ENCODE measurements at regions not wholly inside any gene's neighbourhood (a gene's known extent, or its start where the extent isn't known, plus 50 kb on each side); places are given as distances from the start of the nearest gene placed in this dataset.

DNA sequence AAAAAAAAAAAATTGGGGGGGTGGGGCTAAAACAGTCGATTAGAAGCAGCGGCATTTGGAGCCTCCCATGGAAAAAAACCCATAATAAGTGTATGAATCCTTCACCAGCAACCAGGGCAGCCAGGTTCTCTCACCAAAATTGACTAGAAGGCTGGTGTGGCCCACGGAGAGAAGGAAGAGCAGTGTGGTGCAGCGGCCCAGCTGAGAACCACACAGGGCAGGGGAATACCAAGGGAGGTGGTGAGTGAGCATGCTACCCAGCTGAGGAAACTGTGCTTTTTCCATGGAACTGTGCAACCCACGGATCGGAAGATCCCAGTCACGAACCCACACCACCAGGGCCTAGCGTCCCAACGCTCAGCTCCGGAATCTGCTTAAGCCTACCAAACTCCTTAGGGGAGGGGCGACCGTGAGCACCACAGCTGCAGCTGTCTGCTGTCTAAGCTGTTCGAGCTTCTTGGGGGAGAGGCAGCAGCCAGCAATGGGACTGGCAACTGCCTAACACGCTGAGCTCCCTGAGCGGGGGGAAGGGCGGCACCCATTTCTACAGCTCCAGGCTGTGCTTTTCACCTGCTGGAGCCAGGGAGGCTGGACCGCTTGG, 1037.2 kb upstream of the ACVR2A start:
- TF ChIP-seq, protein P1, sequence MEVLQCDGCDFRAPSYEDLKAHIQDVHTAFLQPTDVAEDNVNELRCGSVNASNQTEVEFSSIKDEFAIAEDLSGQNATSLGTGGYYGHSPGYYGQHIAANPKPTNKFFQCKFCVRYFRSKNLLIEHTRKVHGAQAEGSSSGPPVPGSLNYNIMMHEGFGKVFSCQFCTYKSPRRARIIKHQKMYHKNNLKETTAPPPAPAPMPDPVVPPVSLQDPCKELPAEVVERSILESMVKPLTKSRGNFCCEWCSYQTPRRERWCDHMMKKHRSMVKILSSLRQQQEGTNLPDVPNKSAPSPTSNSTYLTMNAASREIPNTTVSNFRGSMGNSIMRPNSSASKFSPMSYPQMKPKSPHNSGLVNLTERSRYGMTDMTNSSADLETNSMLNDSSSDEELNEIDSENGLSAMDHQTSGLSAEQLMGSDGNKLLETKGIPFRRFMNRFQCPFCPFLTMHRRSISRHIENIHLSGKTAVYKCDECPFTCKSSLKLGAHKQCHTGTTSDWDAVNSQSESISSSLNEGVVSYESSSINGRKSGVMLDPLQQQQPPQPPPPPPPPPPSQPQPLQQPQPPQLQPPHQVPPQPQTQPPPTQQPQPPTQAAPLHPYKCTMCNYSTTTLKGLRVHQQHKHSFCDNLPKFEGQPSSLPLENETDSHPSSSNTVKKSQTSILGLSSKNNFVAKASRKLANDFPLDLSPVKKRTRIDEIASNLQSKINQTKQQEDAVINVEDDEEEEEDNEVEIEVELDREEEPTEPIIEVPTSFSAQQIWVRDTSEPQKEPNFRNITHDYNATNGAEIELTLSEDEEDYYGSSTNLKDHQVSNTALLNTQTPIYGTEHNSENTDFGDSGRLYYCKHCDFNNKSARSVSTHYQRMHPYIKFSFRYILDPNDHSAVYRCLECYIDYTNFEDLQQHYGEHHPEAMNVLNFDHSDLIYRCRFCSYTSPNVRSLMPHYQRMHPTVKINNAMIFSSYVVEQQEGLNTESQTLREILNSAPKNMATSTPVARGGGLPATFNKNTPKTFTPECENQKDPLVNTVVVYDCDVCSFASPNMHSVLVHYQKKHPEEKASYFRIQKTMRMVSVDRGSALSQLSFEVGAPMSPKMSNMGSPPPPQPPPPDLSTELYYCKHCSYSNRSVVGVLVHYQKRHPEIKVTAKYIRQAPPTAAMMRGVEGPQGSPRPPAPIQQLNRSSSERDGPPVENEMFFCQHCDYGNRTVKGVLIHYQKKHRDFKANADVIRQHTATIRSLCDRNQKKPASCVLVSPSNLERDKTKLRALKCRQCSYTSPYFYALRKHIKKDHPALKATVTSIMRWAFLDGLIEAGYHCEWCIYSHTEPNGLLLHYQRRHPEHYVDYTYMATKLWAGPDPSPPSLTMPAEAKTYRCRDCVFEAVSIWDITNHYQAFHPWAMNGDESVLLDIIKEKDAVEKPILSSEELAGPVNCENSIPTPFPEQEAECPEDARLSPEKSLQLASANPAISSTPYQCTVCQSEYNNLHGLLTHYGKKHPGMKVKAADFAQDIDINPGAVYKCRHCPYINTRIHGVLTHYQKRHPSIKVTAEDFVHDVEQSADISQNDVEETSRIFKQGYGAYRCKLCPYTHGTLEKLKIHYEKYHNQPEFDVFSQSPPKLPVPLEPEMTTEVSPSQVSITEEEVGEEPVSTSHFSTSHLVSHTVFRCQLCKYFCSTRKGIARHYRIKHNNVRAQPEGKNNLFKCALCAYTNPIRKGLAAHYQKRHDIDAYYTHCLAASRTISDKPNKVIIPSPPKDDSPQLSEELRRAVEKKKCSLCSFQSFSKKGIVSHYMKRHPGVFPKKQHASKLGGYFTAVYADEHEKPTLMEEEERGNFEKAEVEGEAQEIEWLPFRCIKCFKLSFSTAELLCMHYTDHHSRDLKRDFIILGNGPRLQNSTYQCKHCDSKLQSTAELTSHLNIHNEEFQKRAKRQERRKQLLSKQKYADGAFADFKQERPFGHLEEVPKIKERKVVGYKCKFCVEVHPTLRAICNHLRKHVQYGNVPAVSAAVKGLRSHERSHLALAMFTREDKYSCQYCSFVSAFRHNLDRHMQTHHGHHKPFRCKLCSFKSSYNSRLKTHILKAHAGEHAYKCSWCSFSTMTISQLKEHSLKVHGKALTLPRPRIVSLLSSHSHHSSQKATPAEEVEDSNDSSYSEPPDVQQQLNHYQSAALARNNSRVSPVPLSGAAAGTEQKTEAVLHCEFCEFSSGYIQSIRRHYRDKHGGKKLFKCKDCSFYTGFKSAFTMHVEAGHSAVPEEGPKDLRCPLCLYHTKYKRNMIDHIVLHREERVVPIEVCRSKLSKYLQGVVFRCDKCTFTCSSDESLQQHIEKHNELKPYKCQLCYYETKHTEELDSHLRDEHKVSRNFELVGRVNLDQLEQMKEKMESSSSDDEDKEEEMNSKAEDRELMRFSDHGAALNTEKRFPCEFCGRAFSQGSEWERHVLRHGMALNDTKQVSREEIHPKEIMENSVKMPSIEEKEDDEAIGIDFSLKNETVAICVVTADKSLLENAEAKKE (CRISPR knock-in tag; IDR thresholded peaks at IDR 0.05) = no peak
- TF ChIP-seq NANOG (IDR thresholded peaks at IDR 0.05; ENCODE audit: borderline replicate concordance) (no peak), STAT1 (IDR thresholded peaks at IDR 0.05; ENCODE audit: unreplicated experiment) (no peak), EZH2 (IDR thresholded peaks at IDR 0.05; ENCODE audit: low read depth, unreplicated experiment) (no peak), CREB1 (CRISPR knock-in tag; IDR thresholded peaks at IDR 0.05; ENCODE audit: low read depth) (no peak), JUNB (IDR thresholded peaks at IDR 0.05; ENCODE audit: unreplicated experiment) (no peak), ZNF114 (CRISPR knock-in tag; IDR thresholded peaks at IDR 0.05) (no peak), ZNF331 (CRISPR knock-in tag; IDR thresholded peaks at IDR 0.05; ENCODE audit: low read depth) (no peak), POLR2AphosphoS5 (IDR thresholded peaks at IDR 0.05; ENCODE audit: low read depth) (no peak), EZH2phosphoT487 (IDR thresholded peaks at IDR 0.05; ENCODE audit: unreplicated experiment) (no peak)
- TF ChIP-seq, protein P2, sequence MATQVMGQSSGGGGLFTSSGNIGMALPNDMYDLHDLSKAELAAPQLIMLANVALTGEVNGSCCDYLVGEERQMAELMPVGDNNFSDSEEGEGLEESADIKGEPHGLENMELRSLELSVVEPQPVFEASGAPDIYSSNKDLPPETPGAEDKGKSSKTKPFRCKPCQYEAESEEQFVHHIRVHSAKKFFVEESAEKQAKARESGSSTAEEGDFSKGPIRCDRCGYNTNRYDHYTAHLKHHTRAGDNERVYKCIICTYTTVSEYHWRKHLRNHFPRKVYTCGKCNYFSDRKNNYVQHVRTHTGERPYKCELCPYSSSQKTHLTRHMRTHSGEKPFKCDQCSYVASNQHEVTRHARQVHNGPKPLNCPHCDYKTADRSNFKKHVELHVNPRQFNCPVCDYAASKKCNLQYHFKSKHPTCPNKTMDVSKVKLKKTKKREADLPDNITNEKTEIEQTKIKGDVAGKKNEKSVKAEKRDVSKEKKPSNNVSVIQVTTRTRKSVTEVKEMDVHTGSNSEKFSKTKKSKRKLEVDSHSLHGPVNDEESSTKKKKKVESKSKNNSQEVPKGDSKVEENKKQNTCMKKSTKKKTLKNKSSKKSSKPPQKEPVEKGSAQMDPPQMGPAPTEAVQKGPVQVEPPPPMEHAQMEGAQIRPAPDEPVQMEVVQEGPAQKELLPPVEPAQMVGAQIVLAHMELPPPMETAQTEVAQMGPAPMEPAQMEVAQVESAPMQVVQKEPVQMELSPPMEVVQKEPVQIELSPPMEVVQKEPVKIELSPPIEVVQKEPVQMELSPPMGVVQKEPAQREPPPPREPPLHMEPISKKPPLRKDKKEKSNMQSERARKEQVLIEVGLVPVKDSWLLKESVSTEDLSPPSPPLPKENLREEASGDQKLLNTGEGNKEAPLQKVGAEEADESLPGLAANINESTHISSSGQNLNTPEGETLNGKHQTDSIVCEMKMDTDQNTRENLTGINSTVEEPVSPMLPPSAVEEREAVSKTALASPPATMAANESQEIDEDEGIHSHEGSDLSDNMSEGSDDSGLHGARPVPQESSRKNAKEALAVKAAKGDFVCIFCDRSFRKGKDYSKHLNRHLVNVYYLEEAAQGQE (IDR thresholded peaks at IDR 0.05; ENCODE audit: unreplicated experiment) = no peak
- TF ChIP-seq, protein P3, sequence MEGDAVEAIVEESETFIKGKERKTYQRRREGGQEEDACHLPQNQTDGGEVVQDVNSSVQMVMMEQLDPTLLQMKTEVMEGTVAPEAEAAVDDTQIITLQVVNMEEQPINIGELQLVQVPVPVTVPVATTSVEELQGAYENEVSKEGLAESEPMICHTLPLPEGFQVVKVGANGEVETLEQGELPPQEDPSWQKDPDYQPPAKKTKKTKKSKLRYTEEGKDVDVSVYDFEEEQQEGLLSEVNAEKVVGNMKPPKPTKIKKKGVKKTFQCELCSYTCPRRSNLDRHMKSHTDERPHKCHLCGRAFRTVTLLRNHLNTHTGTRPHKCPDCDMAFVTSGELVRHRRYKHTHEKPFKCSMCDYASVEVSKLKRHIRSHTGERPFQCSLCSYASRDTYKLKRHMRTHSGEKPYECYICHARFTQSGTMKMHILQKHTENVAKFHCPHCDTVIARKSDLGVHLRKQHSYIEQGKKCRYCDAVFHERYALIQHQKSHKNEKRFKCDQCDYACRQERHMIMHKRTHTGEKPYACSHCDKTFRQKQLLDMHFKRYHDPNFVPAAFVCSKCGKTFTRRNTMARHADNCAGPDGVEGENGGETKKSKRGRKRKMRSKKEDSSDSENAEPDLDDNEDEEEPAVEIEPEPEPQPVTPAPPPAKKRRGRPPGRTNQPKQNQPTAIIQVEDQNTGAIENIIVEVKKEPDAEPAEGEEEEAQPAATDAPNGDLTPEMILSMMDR (conservative IDR thresholded peaks at IDR 0.05; ENCODE audit: low read depth in 2 of 2) = no peak
- TF ChIP-seq, protein P4, sequence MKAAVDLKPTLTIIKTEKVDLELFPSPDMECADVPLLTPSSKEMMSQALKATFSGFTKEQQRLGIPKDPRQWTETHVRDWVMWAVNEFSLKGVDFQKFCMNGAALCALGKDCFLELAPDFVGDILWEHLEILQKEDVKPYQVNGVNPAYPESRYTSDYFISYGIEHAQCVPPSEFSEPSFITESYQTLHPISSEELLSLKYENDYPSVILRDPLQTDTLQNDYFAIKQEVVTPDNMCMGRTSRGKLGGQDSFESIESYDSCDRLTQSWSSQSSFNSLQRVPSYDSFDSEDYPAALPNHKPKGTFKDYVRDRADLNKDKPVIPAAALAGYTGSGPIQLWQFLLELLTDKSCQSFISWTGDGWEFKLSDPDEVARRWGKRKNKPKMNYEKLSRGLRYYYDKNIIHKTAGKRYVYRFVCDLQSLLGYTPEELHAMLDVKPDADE (IDR thresholded peaks at IDR 0.05) = no peak
- Mint-ChIP-seq H3K27ac (no peak overlapping the region), H3K27me3 (ENCODE audit: insufficient read depth, low read depth, poor library complexity) (no peaks in the 10 kb centered on the region), H3K36me3 (ENCODE audit: low read depth) (peaks cover 2% of the 10 kb centered on the region; the same call in 1 of the 3 replicates), H3K4me3 (no peak overlapping the region), H3K9me3 (peaks cover 7% of the 10 kb centered on the region; the same call in 2 of the 3 replicates), H3K4me1 (peaks cover 7% of the 10 kb centered on the region)
- ATAC-seq (peak; percentile 39; the same call in 2 of the 3 replicates), DNase-seq (ENCODE audit: low spot score) (peak; percentile 10)
- H3K4me1 ChIP-seq (ENCODE audit: insufficient read depth) = 0 out of 2 replicates have a peak, but pooled peaks cover 9% of the 10 kb centered on the region
- H4K20me1 ChIP-seq (replicated peaks; ENCODE audit: insufficient read depth) = no peaks in the 10 kb centered on the region
- 0 out of 2 replicates have a peak overlapping the region, but pooled peaks have one; percentile 69 for H2AFZ ChIP-seq
- H3K9me2 ChIP-seq (ENCODE audit: insufficient read depth) = peaks cover 7% of the 10 kb centered on the region
- H3K4me3 ChIP-seq = no peak overlapping the region
- no peaks in the 10 kb centered on the region for H3K36me3 ChIP-seq (ENCODE audit: insufficient read depth)
- H3K27me3 ChIP-seq (ENCODE audit: insufficient read depth) = no peaks in the 10 kb centered on the region
- no peaks in the 10 kb centered on the region for H3F3A ChIP-seq (replicated peaks; ENCODE audit: low read depth)
- H3K27ac ChIP-seq (ENCODE audit: low read depth) = no peak overlapping the region
- no peak overlapping the region for H3K4me2 ChIP-seq
- H3K79me2 ChIP-seq (replicated peaks; ENCODE audit: insufficient read depth) = no peaks in the 10 kb centered on the region

All from GM23338 (cell line).